Ishikawa (cell line): ENCODE measurements at regions not wholly inside any gene's neighbourhood (a gene's known extent, or its start where the extent isn't known, plus 50 kb on each side); places are given as distances from the start of the nearest gene placed in this dataset.

Experiments
- CEBPB ChIP-seq: IDR thresholded peaks from 2 replicates; pipeline ENCODE4 v1.6.1; 2012
- CREB1 ChIP-seq: IDR thresholded peaks from 2 replicates; pipeline ENCODE4 v1.6.1; 2012; ENCODE audit warnings: low read depth
- EGR1 ChIP-seq: IDR thresholded peaks from 2 replicates; pipeline ENCODE4 v1.6.1; 2012
- EP300 ChIP-seq: IDR thresholded peaks from 2 replicates; pipeline ENCODE4 v1.6.1; 2012; ENCODE audit warnings: borderline replicate concordance
- FOXM1 ChIP-seq: IDR thresholded peaks from 2 replicates; pipeline ENCODE4 v1.6.1; 2012; ENCODE audit warnings: low read depth, borderline replicate concordance
- MAX ChIP-seq: IDR thresholded peaks from 2 replicates; pipeline ENCODE4 v1.6.1; 2012
- NFIC ChIP-seq: IDR thresholded peaks from 2 replicates; pipeline ENCODE4 v1.6.1; 2012
- RAD21 ChIP-seq: IDR thresholded peaks from 2 replicates; pipeline ENCODE4 v1.6.1; 2012; ENCODE audit warnings: low read depth
- TAF1 ChIP-seq: IDR thresholded peaks from 2 replicates; pipeline ENCODE4 v1.6.1; 2012; ENCODE audit warnings: low read depth, mild to moderate bottlenecking
- TCF12 ChIP-seq: IDR thresholded peaks from 2 replicates; pipeline ENCODE4 v1.6.1; 2012; ENCODE audit warnings: low read depth
- TEAD4 ChIP-seq: IDR thresholded peaks from 2 replicates; pipeline ENCODE4 v1.6.1; 2012
- USF1 ChIP-seq: IDR thresholded peaks from 2 replicates; pipeline ENCODE4 v1.6.1; 2012
- YY1 ChIP-seq: IDR thresholded peaks from 2 replicates; pipeline ENCODE4 v1.6.1; 2012; ENCODE audit warnings: low read depth
- ZBTB7A ChIP-seq: IDR thresholded peaks from 2 replicates; pipeline ENCODE4 v1.6.1; 2012; ENCODE audit warnings: low read depth
- TF ChIP-seq, protein P1 (sequence below): IDR thresholded peaks from 2 replicates; pipeline ENCODE4 v1.6.1; 2012; ENCODE audit warnings: low read depth, mild to moderate bottlenecking

- TF ChIP-seq EP300 (no peak), YY1 (no peak), CEBPB (no peak), TAF1 (no peak), CREB1 (no peak), TEAD4 (no peak), NFIC (no peak), MAX (no peak), USF1 (no peak), TCF12 (no peak), RAD21 (no peak), EGR1 (no peak), ZBTB7A (no peak), FOXM1 (no peak)
- TF ChIP-seq, protein P1, sequence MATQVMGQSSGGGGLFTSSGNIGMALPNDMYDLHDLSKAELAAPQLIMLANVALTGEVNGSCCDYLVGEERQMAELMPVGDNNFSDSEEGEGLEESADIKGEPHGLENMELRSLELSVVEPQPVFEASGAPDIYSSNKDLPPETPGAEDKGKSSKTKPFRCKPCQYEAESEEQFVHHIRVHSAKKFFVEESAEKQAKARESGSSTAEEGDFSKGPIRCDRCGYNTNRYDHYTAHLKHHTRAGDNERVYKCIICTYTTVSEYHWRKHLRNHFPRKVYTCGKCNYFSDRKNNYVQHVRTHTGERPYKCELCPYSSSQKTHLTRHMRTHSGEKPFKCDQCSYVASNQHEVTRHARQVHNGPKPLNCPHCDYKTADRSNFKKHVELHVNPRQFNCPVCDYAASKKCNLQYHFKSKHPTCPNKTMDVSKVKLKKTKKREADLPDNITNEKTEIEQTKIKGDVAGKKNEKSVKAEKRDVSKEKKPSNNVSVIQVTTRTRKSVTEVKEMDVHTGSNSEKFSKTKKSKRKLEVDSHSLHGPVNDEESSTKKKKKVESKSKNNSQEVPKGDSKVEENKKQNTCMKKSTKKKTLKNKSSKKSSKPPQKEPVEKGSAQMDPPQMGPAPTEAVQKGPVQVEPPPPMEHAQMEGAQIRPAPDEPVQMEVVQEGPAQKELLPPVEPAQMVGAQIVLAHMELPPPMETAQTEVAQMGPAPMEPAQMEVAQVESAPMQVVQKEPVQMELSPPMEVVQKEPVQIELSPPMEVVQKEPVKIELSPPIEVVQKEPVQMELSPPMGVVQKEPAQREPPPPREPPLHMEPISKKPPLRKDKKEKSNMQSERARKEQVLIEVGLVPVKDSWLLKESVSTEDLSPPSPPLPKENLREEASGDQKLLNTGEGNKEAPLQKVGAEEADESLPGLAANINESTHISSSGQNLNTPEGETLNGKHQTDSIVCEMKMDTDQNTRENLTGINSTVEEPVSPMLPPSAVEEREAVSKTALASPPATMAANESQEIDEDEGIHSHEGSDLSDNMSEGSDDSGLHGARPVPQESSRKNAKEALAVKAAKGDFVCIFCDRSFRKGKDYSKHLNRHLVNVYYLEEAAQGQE: no peak
These were observed 64.0 kb upstream of the PRR20G start for GRCh38 chr3:127351775-127352350.

DNA sequence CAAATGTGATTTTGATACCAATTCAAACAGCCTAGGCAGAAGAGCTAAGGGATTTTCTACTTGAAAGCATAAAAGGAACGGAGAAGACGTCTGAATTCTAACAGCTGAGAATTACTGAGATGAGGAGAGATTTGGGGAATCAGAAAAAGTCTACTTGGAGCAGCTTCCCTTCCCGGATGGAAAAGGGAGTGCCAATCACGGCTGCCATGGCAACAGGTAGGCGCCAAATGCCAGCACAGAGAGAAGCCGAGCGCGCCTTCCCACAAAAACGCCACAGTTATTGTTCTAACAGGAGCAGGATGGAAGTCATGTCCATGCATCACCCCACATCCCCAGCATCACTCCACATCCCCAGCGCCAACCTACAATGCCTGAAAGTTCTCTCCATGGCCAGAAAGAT is 63.5 kb upstream of the PRR20G start:
- TF ChIP-seq MAX (no peak), YY1 (no peak), FOXM1 (no peak), USF1 (no peak), TAF1 (no peak), EP300 (no peak)

DNA sequence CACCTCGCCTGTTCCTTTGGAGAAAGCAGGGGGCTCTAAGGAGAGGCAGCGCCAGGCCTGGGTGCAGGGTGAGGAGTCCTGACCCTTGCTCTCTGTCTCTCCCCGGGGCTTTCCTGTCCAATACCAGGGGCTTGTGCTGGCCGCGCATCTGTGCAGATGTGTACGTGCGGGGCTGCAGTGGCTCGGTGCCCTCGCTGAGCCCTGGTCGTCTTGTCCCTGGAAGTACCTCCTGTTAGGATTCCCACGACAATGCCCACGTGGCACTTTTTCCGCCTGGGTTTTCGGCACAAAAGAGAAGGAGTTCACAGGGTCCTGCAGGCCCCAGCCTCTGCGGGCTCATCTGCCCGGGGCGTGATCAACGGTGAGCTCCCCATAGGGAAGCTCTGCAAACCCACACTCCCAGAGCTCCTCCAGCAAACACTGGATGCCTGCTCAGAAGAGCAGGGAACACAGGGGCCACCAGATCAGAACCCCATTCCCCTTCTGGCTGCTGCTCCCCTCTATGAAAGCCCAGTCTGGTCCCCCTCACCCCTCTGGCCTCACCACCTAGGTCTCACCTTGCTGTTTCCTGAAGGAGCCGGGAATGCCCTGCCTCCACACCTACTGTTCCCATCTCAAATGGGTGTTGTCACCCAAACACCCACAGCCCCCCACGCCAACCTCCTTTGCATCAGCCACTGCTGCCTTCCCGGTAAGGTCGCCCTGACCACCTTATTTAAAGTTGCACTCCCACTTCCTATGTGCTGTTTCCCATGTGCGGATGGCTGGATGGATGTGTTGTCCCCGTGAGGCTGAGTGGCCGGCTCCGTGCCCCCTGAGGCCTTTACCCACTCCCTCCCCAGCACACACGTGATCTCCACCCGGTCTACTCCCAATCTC is 62.6 kb upstream of the PRR20G start:
- TF ChIP-seq TAF1 (no peak), YY1 (no peak), CREB1 (no peak), USF1 (no peak), RAD21 (no peak), EGR1 (no peak), EP300 (no peak)
- TF ChIP-seq, protein P1: no peak

GRCh38 chr3:127349501-127350171 is 61.8 kb upstream of the PRR20G start:
- TF ChIP-seq, protein P1: no peak
- TF ChIP-seq CEBPB (no peak), CREB1 (no peak), TAF1 (no peak), RAD21 (no peak), TEAD4 (no peak), MAX (no peak), YY1 (no peak), EGR1 (no peak), EP300 (no peak), ZBTB7A (no peak), FOXM1 (no peak), USF1 (no peak), NFIC (no peak), TCF12 (no peak)
